Spleen (tissue), 11 donors: ENCODE measurements at regions not wholly inside any gene's neighbourhood (a gene's known extent, or its start where the extent isn't known, plus 50 kb on each side); places are given as distances from the start of the nearest gene placed in this dataset.

Experiments used
- DNase-seq: peaks from one replicate; pipeline ENCODE4 v3.0.0-alpha.2; 2020
- H3K27ac ChIP-seq, 8 donors: fragments of 200-600 bp; sonication (generic) in 7 of 8; 1 replicate in 4 of 8; 2 replicates in 4 of 8; pipeline versions ENCODE4 v1.5.0 to v1.8.0; 2016 to 2021; ENCODE audit warnings: inconsistent platforms in 4 of 8, mild to moderate bottlenecking in 4 of 8, moderate library complexity in 1 of 8
- H3K27me3 ChIP-seq, 7 donors: fragments of 200-600 bp; sonication (generic) in 6 of 7; replicated peaks in 1 of 7; 1 replicate in 4 of 7; 2 replicates in 3 of 7; pipeline versions ENCODE4 v1.5.0 to v1.8.0; 2016 to 2021; ENCODE audit warnings: inconsistent platforms in 3 of 7, mild to moderate bottlenecking in 1 of 7
- H3K36me3 ChIP-seq, 6 donors: fragments of 200-600 bp; sonication (generic) in 5 of 6; 1 replicate in 4 of 6; 2 replicates in 2 of 6; pipeline versions ENCODE4 v1.5.0 to v1.8.0; 2016 to 2021; ENCODE audit warnings: inconsistent platforms in 2 of 6
- H3K4me1 ChIP-seq, 6 donors: fragments of 200-600 bp; sonication (generic) in 5 of 6; 1 replicate in 3 of 6; 2 replicates in 3 of 6; pipeline versions ENCODE4 v1.5.0 to v1.8.0; 2016 to 2021; ENCODE audit warnings: inconsistent platforms in 3 of 6
- H3K4me3 ChIP-seq, 8 donors: fragments of 200-600 bp; sonication (generic) in 7 of 8; 1 replicate in 4 of 8; 2 replicates in 4 of 8; pipeline versions ENCODE4 v1.5.0 to v1.8.0; 2016 to 2021; ENCODE audit warnings: inconsistent platforms in 4 of 8, mild to moderate bottlenecking in 4 of 8, moderate library complexity in 2 of 8
- H3K9me3 ChIP-seq, 8 donors: fragments of 200-600 bp; sonication (generic) in 7 of 8; 1 replicate in 4 of 8; 2 replicates in 4 of 8; pipeline versions ENCODE4 v1.5.0 to v1.8.0; 2016 to 2021; ENCODE audit warnings: inconsistent platforms in 4 of 8
- POLR2A ChIP-seq, 3 donors: fragments of 450-650 bp; IDR thresholded peaks; one replicate each; pipeline ENCODE4 v1.5.1; 2017; ENCODE audit warnings: antibody characterized with exemption in 3 of 3, mild to moderate bottlenecking in 1 of 3
- POLR2AphosphoS5 ChIP-seq, 3 donors: sonication (generic); formaldehyde crosslinking; IDR thresholded peaks; one replicate each; pipeline ENCODE4 v1.5.1; 2017; ENCODE audit warnings: antibody characterized with exemption in 3 of 3
- WGBS, 5 donors: extraction: QIAGEN DNeasy Blood & Tissue Kit in 3 of 5; methylation state at CpG; one replicate each; pipeline versions ENCODE4 v1.1.5 to v1.1.7; 2013 to 2018; 5-methylcytosine and 5-hydroxymethylcytosine counted together
- intact Hi-C: fragments of 100-400 bp; cut with DNase I; formaldehyde crosslinking; loops from one replicate; pipeline ENCODE4 v1.15.0; 2023; ENCODE audit warnings: low total_unique reads
- TF ChIP-seq, protein P1 (sequence below), 11 experiments: fragments of 200-600 bp in 7 of 11; fragments of 450-650 bp in 4 of 11; sonication (generic) in 4 of 11; IDR thresholded peaks in 8 of 11; conservative IDR thresholded peaks in 3 of 11; 1 replicate in 7 of 11; 2 replicates in 4 of 11; pipeline versions ENCODE4 v1.4.0 to v1.8.0; 2016 to 2021; ENCODE audit warnings: antibody characterized with exemption in 11 of 11, inconsistent platforms in 4 of 11, mild to moderate bottlenecking in 1 of 11
- donor health status: healthy with polysubstance abuse.
- donor health status: DM: no; HTN: no; CAD: no; lungs with moderate emphysema.
- donor health status: DM: no; HTN: no; CAD: no.
- donor health status: Bipolar disorder and iron deficiency.
- donor health status: healthy.
- donor health status: DM: no; HTN: no; CAD: no.
- donor health status: DM: yes; HTN: yes; CAD: no.

DNA sequence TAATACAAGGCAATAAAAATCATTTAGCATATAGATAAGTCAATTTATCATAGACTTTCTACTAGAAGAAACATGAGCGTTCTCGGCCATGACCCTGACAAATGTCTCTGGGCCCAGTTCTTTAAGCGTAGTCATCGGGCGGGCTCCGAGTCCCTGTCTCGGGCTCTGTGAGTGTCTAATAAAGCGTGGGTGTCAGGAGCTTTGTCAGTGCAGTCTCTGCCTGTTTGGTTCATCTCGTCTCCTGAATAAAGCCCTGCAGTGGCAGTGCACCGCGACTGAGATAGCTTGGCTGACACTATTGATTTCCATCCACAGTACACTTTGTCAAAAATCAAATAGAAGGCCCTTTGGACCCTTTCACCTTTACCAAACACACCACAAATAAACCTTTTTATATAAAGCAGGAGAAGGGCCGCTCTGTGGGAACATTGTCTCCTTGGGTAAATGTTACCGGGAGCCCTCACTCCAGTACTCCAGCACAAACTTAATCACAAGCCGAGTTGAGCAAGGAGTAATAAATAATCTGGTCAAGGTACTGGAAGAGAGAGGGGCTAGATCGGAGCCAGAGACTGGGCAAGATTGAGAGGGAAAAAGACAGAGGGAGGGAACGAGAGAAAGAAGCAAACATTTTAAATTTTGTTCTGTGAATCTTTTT, 368.2 kb upstream of the TSHZ3 start:
- Histone ChIP-seq H3K27me3 (peaks cover 0 to 5% (median 0%) of the 10 kb centered on the region in 7 donors), H3K36me3 (no peaks in the 10 kb centered on the region), H3K9me3 (peaks cover 0 to 34% (median 17%) of the 10 kb centered on the region in 8 donors), H3K4me1 (no peaks in the 10 kb centered on the region), H3K27ac (no peak overlapping the region), H3K4me3 (no peak overlapping the region)
- DNase-seq: no peak
- WGBS, 5 donors: 77 to 86% (median 83%) methylated on average over 16 of the region's 16 CpGs
- intact Hi-C loops: no loop called here
- TF ChIP-seq POLR2AphosphoS5 (IDR thresholded peaks at IDR 0.05): no peak
- TF ChIP-seq, protein P1, sequence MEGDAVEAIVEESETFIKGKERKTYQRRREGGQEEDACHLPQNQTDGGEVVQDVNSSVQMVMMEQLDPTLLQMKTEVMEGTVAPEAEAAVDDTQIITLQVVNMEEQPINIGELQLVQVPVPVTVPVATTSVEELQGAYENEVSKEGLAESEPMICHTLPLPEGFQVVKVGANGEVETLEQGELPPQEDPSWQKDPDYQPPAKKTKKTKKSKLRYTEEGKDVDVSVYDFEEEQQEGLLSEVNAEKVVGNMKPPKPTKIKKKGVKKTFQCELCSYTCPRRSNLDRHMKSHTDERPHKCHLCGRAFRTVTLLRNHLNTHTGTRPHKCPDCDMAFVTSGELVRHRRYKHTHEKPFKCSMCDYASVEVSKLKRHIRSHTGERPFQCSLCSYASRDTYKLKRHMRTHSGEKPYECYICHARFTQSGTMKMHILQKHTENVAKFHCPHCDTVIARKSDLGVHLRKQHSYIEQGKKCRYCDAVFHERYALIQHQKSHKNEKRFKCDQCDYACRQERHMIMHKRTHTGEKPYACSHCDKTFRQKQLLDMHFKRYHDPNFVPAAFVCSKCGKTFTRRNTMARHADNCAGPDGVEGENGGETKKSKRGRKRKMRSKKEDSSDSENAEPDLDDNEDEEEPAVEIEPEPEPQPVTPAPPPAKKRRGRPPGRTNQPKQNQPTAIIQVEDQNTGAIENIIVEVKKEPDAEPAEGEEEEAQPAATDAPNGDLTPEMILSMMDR (IDR thresholded peaks at IDR 0.05 in 8 of 11, conservative IDR thresholded peaks at IDR 0.05 in 3 of 11): no peak
- TF ChIP-seq POLR2A (IDR thresholded peaks at IDR 0.05): no peak

DNA sequence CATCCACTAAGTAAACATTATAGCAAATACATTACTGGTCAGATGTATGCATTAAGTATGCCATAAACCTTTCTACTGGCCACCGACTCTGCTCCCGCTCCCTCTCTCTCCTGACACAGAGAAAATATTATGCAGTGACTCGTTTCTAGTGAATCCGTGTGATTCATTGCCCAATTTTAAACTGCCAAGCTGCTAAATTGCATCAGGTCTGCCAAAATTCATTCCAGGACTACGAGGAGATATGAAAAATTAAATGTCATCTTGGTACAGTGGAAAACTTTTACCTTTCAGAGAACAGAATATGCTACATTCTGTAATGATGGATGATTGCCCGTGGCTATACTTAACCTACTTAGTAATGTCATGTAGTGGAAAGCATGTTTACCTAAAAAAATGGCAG, 368.8 kb upstream of the TSHZ3 start:
- H3K27me3 ChIP-seq: peaks cover 0 to 5% (median 0%) of the 10 kb centered on the region in 7 donors
- no peaks in the 10 kb centered on the region for H3K36me3 ChIP-seq
- H3K4me3 ChIP-seq: no peak overlapping the region
- no peak overlapping the region for H3K27ac ChIP-seq
- TF ChIP-seq, protein P1 (IDR thresholded peaks at IDR 0.05 in 8 of 11, conservative IDR thresholded peaks at IDR 0.05 in 3 of 11): no peak
- TF ChIP-seq POLR2A (IDR thresholded peaks at IDR 0.05): no peak
- no peak for TF ChIP-seq POLR2AphosphoS5 (IDR thresholded peaks at IDR 0.05)
- 61 to 77% (median 64%) methylated on average over 6 of the region's 6 CpGs for WGBS, 5 donors
- H3K4me1 ChIP-seq: no peaks in the 10 kb centered on the region
- intact Hi-C loops: no loop called here
- peaks cover 0 to 28% (median 10%) of the 10 kb centered on the region in 8 donors for H3K9me3 ChIP-seq
- no peak for DNase-seq

DNA sequence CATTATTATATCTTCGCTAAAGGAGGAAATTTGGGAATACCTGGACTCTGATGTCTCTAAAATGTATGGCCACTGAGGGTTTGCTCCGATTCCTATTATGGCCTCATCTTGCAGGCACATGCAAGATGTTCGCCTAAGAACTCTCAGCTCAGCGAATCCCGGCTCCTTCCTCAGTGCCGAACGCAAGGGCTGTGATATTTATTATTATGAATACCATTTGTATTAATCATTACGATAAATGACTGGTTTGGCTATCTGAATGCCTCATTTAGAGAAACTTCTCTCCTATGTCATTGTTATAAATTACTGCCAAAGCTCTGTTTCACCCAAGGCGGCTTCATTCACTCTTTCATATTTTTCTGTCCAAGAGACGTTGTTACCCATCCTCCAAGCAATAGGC, 369.7 kb upstream of the TSHZ3 start:
- H3K27me3 ChIP-seq: peaks cover 0 to 5% (median 0%) of the 10 kb centered on the region in 7 donors
- no peak overlapping the region for H3K27ac ChIP-seq
- no peaks in the 10 kb centered on the region for H3K36me3 ChIP-seq
- WGBS, 5 donors: 86 to 95% (median 89%) methylated on average over 10 of the region's 10 CpGs
- intact Hi-C loops: no loop called here
- TF ChIP-seq POLR2AphosphoS5 (IDR thresholded peaks at IDR 0.05): no peak
- TF ChIP-seq, protein P1 (IDR thresholded peaks at IDR 0.05 in 8 of 11, conservative IDR thresholded peaks at IDR 0.05 in 3 of 11): no peak
- DNase-seq: no peak
- no peak overlapping the region for H3K4me3 ChIP-seq
- H3K4me1 ChIP-seq: no peaks in the 10 kb centered on the region
- peaks cover 0 to 19% (median 2%) of the 10 kb centered on the region in 8 donors for H3K9me3 ChIP-seq

DNA sequence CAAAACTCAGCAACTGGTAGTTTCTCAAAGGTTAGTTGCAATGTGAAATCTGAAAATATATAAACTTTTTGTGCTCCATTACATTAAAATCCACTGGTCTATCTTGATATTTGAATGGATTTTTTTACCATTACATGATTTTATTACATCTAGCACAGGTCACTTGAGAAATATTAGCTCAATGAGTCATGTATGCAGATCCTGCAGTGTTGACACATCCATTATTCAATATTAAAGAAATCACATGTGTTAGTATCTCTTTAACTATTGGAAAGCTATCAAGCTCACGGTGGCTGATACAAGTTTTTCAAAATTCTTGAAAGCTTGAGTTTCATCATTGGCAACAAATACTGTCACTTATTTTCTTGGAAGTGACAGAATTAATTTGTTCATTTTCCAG, 373.9 kb upstream of the TSHZ3 start:
- Histone ChIP-seq H3K27me3 (peaks cover 0 to 5% (median 0%) of the 10 kb centered on the region in 7 donors), H3K4me3 (no peak overlapping the region), H3K36me3 (no peaks in the 10 kb centered on the region), H3K9me3 (no peaks in the 10 kb centered on the region), H3K27ac (no peak overlapping the region), H3K4me1 (no peaks in the 10 kb centered on the region)
- no peak for TF ChIP-seq POLR2AphosphoS5 (IDR thresholded peaks at IDR 0.05)
- TF ChIP-seq POLR2A (IDR thresholded peaks at IDR 0.05): no peak
- TF ChIP-seq, protein P1 (IDR thresholded peaks at IDR 0.05 in 8 of 11, conservative IDR thresholded peaks at IDR 0.05 in 3 of 11): no peak
- intact Hi-C loops: no loop called here
- DNase-seq: no peak
- WGBS, 5 donors: 76 to 92% (median 84%) methylated on average over 1 of the region's 1 CpG
